Keratinocyte (primary cell): ENCODE measurements at regions not wholly inside any gene's neighbourhood (a gene's known extent, or its start where the extent isn't known, plus 50 kb on each side); places are given as distances from the start of the nearest gene placed in this dataset.

Source experiments
- CTCF ChIP-seq, 3 experiments: IDR thresholded peaks in 1 of 3; conservative IDR thresholded peaks in 1 of 3; optimal IDR thresholded peaks in 1 of 3; 2 replicates in 2 of 3; 3 replicates in 1 of 3; pipeline versions ENCODE3 to v1.5.1; 2011; ENCODE audit warnings: low read length in 3 of 3, mild to moderate bottlenecking in 3 of 3, moderate library complexity in 2 of 3, control low read depth in 1 of 3, inconsistent platforms in 1 of 3; ENCODE audit not compliant: insufficient read depth in 2 of 3; ENCODE audit errors: extremely low read depth in 1 of 3
- EZH2 ChIP-seq: IDR thresholded peaks from one replicate; pipeline ENCODE4 v1.6.1; 2012; ENCODE audit warnings: inconsistent platforms, mild to moderate bottlenecking, low read length, moderate library complexity

- TF ChIP-seq CTCF (optimal IDR thresholded peaks at IDR 0.05 in 1 of 3, IDR thresholded peaks at IDR 0.05 in 1 of 3, conservative IDR thresholded peaks at IDR 0.05 in 1 of 3; ENCODE audit: extremely low read depth in 1 of 3, insufficient read depth in 2 of 3, low read length in 3 of 3), result no peak
- TF ChIP-seq EZH2, result no peak
Measured at GRCh38 chr4:58541926-58542325, 1431.7 kb upstream of the IGFBP7 start.
